ENCODE measurements at regions not wholly inside any gene's neighbourhood (a gene's known extent, or its start where the extent isn't known, plus 50 kb on each side); places are given as distances from the start of the nearest gene placed in this dataset.

DNA sequence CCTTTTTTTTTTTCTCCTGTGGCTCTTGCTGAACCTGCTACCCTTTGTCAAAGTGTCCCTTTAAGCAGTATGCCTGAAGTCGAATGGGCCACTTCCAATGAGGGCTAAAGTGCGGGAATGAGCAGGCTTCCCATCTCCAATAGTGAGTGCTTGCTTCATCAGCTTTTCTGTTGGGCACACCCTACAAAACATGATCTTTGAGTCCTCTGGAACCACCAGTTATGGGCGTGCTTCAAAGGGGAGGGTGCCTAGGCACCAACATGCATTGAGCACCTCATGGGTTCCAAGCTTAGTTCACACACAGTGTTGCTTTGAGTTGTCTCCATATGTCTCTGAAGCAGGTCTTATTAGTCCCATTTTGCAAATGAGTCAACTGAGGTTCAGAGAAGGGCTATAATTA lies 132.8 kb upstream of the CPEB4 start:
- H3K56ac ChIP-seq (ENCODE audit: insufficient read length, low read depth, low read length): no peak overlapping the region
- no peak overlapping the region for H2AFZ ChIP-seq (ENCODE audit: low read length)
- WGBS (ENCODE audit: extremely low coverage, insufficient read length, low lambda C conversion rate): no CpG with 5 or more reads among the region's 3 CpGs
- H4K20me1 ChIP-seq (ENCODE audit: control insufficient read depth, insufficient read depth, insufficient read length): no peaks in the 10 kb centered on the region
- H3K23me2 ChIP-seq (ENCODE audit: insufficient read length, low read depth, low read length, poor library complexity, severe bottlenecking): no peaks in the 10 kb centered on the region
- no peak overlapping the region for H4K91ac ChIP-seq (ENCODE audit: insufficient read length, low read depth, low read length)
- TF ChIP-seq, protein P1, sequence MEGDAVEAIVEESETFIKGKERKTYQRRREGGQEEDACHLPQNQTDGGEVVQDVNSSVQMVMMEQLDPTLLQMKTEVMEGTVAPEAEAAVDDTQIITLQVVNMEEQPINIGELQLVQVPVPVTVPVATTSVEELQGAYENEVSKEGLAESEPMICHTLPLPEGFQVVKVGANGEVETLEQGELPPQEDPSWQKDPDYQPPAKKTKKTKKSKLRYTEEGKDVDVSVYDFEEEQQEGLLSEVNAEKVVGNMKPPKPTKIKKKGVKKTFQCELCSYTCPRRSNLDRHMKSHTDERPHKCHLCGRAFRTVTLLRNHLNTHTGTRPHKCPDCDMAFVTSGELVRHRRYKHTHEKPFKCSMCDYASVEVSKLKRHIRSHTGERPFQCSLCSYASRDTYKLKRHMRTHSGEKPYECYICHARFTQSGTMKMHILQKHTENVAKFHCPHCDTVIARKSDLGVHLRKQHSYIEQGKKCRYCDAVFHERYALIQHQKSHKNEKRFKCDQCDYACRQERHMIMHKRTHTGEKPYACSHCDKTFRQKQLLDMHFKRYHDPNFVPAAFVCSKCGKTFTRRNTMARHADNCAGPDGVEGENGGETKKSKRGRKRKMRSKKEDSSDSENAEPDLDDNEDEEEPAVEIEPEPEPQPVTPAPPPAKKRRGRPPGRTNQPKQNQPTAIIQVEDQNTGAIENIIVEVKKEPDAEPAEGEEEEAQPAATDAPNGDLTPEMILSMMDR (conservative IDR thresholded peaks at IDR 0.05): no peak
- H2BK120ac ChIP-seq (ENCODE audit: low read depth, low read length, poor library complexity, severe bottlenecking): no peak overlapping the region
- no peak overlapping the region for H3K27ac ChIP-seq (ENCODE audit: insufficient read length, low read depth, low read length)
- H3K14ac ChIP-seq (ENCODE audit: insufficient read depth, low read length): no peak overlapping the region
- peaks cover 5% of the 10 kb centered on the region; the same call in 1 of the 2 replicates for H3K4me1 ChIP-seq (ENCODE audit: insufficient read depth, low read length)
- no peak overlapping the region for H2AK5ac ChIP-seq (ENCODE audit: insufficient read length, low read length)
- Mint-ChIP-seq H3K4me3 (no peak overlapping the region), H3K27me3 (ENCODE audit: low read depth) (peaks cover 7% of the 10 kb centered on the region), H3K9me3 (no peaks in the 10 kb centered on the region; a peak in 1 of 5 replicates), H3K36me3 (ENCODE audit: insufficient read depth in 1 of 3, low read depth in 3 of 3) (no peaks in the 10 kb centered on the region; a peak in 1 of 7 replicates), H3K4me1 (peaks cover 14 to 15% of the 10 kb centered on the region in 2 experiments), H3K27ac (no peak overlapping the region)
- H4K5ac ChIP-seq (ENCODE audit: insufficient read length, low read depth, low read length): no peak overlapping the region
- H2BK20ac ChIP-seq (ENCODE audit: low read depth, low read length, poor library complexity, severe bottlenecking): no peak overlapping the region
- H3K9me3 ChIP-seq (ENCODE audit: control insufficient read depth, low read depth, low read length): no peaks in the 10 kb centered on the region
- DNase-seq: no peak
- no peak overlapping the region for H3K4me2 ChIP-seq (ENCODE audit: insufficient read depth, insufficient read length, low read length)
- H3K4ac ChIP-seq (ENCODE audit: low read depth, low read length): no peak overlapping the region
- H3K18ac ChIP-seq (ENCODE audit: insufficient read length, low read depth, low read length): no peak overlapping the region
- no peak overlapping the region for H2BK15ac ChIP-seq (ENCODE audit: low read depth, low read length)
- H4K8ac ChIP-seq (replicated peaks; ENCODE audit: insufficient read length, low read depth, low read length): no peak overlapping the region
- no peak overlapping the region for H2BK5ac ChIP-seq (ENCODE audit: insufficient read length, low read length)
- H3K79me2 ChIP-seq (ENCODE audit: insufficient read depth, low read length): no peaks in the 10 kb centered on the region
- no peaks in the 10 kb centered on the region for H3K27me3 ChIP-seq (ENCODE audit: insufficient read depth, low read length)
- no peak overlapping the region for H2BK12ac ChIP-seq (ENCODE audit: insufficient read length, low read depth, low read length)
- H3K9ac ChIP-seq (ENCODE audit: extremely low read depth, insufficient read length, low read length): no peak overlapping the region
- H3K79me1 ChIP-seq (ENCODE audit: insufficient read depth, low read depth, low read length, poor library complexity, severe bottlenecking): no peaks in the 10 kb centered on the region
- no peak overlapping the region for H3K23ac ChIP-seq (ENCODE audit: insufficient read length, low read depth, low read length)
- H3T11ph ChIP-seq (ENCODE audit: low read length): no peak overlapping the region

All from H9 (cell line).